ENCODE measurements at regions not wholly inside any gene's neighbourhood (a gene's known extent, or its start where the extent isn't known, plus 50 kb on each side); places are given as distances from the start of the nearest gene placed in this dataset.
"Not testable (repeated sequence)": the region's sequence is repeated elsewhere in the genome, so short reads cannot be mapped to it uniquely, and the experiment has no call there.

- peaks cover 29% of the 10 kb centered on the region for H3K4me1 ChIP-seq (ENCODE audit: low read depth)
- no peaks in the 10 kb centered on the region for H3K9me3 ChIP-seq (ENCODE audit: low read depth)
- DNase-seq (ENCODE audit: low read depth in 1 of 2, low spot score in 1 of 2) = no peak
Observed at GRCh38 chr12:115868624-115869023, 408.9 kb downstream of the MED13L start.

DNA sequence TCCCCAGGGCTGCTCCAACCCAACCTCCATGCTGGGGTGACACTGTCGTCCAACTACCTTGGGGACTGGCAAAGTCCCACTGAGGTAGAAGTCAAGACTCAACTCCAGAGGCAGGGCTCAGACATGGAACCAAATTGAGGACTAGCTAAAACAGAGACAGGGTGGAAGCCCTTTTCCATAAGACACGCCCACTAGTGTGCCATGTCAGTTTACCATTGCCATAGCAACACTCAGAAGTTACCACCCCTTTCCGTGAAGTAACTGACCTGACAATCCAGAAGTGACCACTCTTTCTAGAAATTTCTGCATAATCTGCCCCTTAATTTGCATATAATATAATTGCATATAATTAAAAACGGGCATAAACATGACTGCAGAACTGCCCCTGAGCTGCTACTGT, 409.6 kb downstream of the MED13L start:
- H3K36me3 ChIP-seq = no peaks in the 10 kb centered on the region
- no peaks in the 10 kb centered on the region for H3K27me3 ChIP-seq
- H3K9me3 ChIP-seq (ENCODE audit: low read depth) = no peaks in the 10 kb centered on the region
- DNase-seq (ENCODE audit: low read depth in 1 of 2, low spot score in 1 of 2) = no peak
- no peak overlapping the region for H3K4me3 ChIP-seq
- no peak for TF ChIP-seq CTCF (IDR thresholded peaks at IDR 0.05; ENCODE audit: low read depth, low read length)
- H3K27ac ChIP-seq = no peak overlapping the region
- peaks cover 29% of the 10 kb centered on the region for H3K4me1 ChIP-seq (ENCODE audit: low read depth)

More at GRCh38 chr12:115868624-115869023, 408.9 kb downstream of the MED13L start:
- Histone ChIP-seq H3K27ac (no peak overlapping the region), H3K36me3 (no peaks in the 10 kb centered on the region), H3K27me3 (no peaks in the 10 kb centered on the region), H3K4me3 (no peak overlapping the region)
- TF ChIP-seq CTCF (IDR thresholded peaks at IDR 0.05; ENCODE audit: low read depth, low read length) = no peak

DNA sequence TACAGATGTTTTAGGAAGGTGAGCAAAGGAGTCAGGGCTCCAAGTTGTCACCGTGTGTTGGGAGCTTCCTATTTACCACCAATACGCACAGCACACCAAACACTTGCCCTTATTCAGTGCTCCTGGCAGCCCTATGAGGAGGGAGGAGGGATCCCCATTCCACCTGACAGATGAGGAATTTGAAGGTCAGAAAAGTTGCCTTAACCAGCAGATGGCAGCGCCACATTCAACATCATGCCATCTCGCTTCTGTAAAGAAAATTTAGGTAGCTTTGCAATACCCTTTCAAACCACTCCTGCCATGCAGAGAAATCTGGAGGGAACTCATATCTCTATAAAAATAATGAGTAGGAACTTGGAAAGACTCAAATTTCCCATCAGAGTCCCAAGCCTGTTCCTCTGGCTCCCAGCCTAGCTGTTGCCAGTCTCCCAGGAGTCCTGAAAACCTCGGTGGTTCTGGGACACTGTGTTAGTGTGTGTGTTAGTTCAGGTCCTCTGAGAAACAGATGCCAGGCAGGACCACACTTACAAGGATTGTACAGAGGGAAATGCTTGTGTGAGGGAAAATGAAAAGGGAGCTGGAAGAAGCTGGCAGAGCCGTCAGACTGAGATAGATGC, 410.5 kb downstream of the MED13L start:
- no peaks in the 10 kb centered on the region for H3K27me3 ChIP-seq
- no peaks in the 10 kb centered on the region for H3K9me3 ChIP-seq (ENCODE audit: low read depth)
- no peak overlapping the region for H3K4me3 ChIP-seq
- DNase-seq (ENCODE audit: low read depth in 1 of 2, low spot score in 1 of 2) = no peak
- H3K4me1 ChIP-seq (ENCODE audit: low read depth) = peaks cover 28% of the 10 kb centered on the region
- H3K27ac ChIP-seq = peak overlapping the region; percentile 26
- no peak for TF ChIP-seq CTCF (IDR thresholded peaks at IDR 0.05; ENCODE audit: low read depth, low read length)
- no peaks in the 10 kb centered on the region for H3K36me3 ChIP-seq

GRCh38 chr12:115866281-115866680, 411.2 kb downstream of the MED13L start:
- not testable (repeated sequence) for H3K9me3 ChIP-seq (ENCODE audit: low read depth); DNase-seq (ENCODE audit: low read depth in 1 of 2, low spot score in 1 of 2); H3K36me3 ChIP-seq; H3K27me3 ChIP-seq; H3K27ac ChIP-seq; H3K4me3 ChIP-seq
- peaks cover 21% of the 10 kb centered on the region for H3K4me1 ChIP-seq (ENCODE audit: low read depth)

DNA sequence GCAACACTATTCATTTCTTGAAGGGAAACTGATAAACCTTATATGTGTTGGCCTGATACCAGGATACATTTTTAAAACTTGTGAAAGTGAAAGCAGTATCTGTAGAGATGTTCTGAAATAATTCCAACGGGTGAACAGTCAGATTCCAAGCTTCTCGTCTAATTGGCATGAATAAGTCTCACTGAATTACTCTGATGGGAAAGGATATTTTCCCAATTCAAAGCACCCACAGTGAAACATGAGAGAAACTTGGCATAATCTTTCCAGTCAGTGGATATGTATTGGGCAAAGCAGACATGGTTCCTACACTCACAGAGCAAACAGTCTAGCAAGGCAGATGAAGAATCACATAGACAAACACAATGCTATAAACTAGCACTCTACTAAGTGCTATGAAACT, 413.1 kb downstream of the MED13L start:
- H3K9me3 ChIP-seq (ENCODE audit: low read depth) = no peaks in the 10 kb centered on the region
- H3K4me3 ChIP-seq = no peak overlapping the region
- TF ChIP-seq CTCF (IDR thresholded peaks at IDR 0.05; ENCODE audit: low read depth, low read length) = no peak
- no peak overlapping the region for H3K27ac ChIP-seq
- DNase-seq (ENCODE audit: low read depth in 1 of 2, low spot score in 1 of 2) = peak in 1 of 2 donors; percentile 11
- no peaks in the 10 kb centered on the region for H3K36me3 ChIP-seq
- no peaks in the 10 kb centered on the region for H3K27me3 ChIP-seq
- H3K4me1 ChIP-seq (ENCODE audit: low read depth) = peaks cover 3% of the 10 kb centered on the region

DNA sequence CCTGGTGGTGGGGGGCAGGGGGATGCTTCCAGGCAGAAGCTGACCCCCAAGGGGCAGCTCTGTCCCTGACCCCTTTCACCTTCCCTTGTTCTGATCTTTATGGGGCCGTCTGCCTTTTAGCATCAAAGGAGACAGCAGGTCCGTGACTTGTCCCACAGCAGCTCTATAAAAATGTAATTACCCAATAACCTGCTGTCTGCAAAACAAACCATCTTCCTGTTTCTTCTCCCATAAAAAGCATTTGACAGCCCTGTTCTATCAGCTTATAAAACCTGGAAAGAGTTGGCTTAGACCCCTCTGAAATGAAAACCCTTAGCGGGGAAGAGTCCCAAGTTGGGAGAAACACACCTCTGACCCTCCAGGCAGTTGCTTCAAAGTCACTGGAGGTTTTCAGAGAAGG, 416.9 kb downstream of the MED13L start:
- DNase-seq (ENCODE audit: low read depth in 1 of 2, low spot score in 1 of 2) = no peak
- H3K27ac ChIP-seq = no peak overlapping the region
- no peaks in the 10 kb centered on the region for H3K27me3 ChIP-seq
- TF ChIP-seq CTCF (IDR thresholded peaks at IDR 0.05; ENCODE audit: low read depth, low read length) = no peak
- no peaks in the 10 kb centered on the region for H3K4me1 ChIP-seq (ENCODE audit: low read depth)
- no peaks in the 10 kb centered on the region for H3K36me3 ChIP-seq
- H3K4me3 ChIP-seq = no peak overlapping the region
- no peaks in the 10 kb centered on the region for H3K9me3 ChIP-seq (ENCODE audit: low read depth)
